ENCODE measurements at regions not wholly inside any gene's neighbourhood (a gene's known extent, or its start where the extent isn't known, plus 50 kb on each side); places are given as distances from the start of the nearest gene placed in this dataset.

- Histone ChIP-seq H3K27me3 (ENCODE audit: insufficient read depth, low read depth, low read length) (no peaks in the 10 kb centered on the region), H3K27ac (ENCODE audit: low read length) (no peak overlapping the region), H3K9me3 (ENCODE audit: low read length) (no peaks in the 10 kb centered on the region), H3K9ac (ENCODE audit: low read length) (no peak overlapping the region), H3K36me3 (ENCODE audit: insufficient read depth, low read length) (no peaks in the 10 kb centered on the region), H3K4me2 (ENCODE audit: low read length) (no peak overlapping the region), H3F3A (ENCODE audit: insufficient read depth, low read length, poor library complexity, severe bottlenecking) (no peaks in the 10 kb centered on the region), H4K20me1 (ENCODE audit: insufficient read depth) (no peaks in the 10 kb centered on the region), H3K9me2 (ENCODE audit: insufficient read depth, low read length) (no peaks in the 10 kb centered on the region), H2AFZ (ENCODE audit: low read depth, low read length) (no peak overlapping the region), H3K4me3 (ENCODE audit: low read length) (no peak overlapping the region), H3K79me2 (replicated peaks; ENCODE audit: insufficient read depth, low read length) (no peaks in the 10 kb centered on the region)
- TF ChIP-seq EP300 (conservative IDR thresholded peaks at IDR 0.05; ENCODE audit: poor library complexity, severe bottlenecking) (no peak), SMC3 (conservative IDR thresholded peaks at IDR 0.05; ENCODE audit: poor library complexity) (no peak), MXI1 (conservative IDR thresholded peaks at IDR 0.05; ENCODE audit: poor library complexity, severe bottlenecking) (no peak), EZH2 (IDR thresholded peaks at IDR 0.05; ENCODE audit: borderline replicate concordance, insufficient read depth, low read length, poor library complexity, severe bottlenecking) (no peak), RAD21 (conservative IDR thresholded peaks at IDR 0.05) (no peak), POLR2AphosphoS5 (IDR thresholded peaks at IDR 0.05) (no peak), TAF1 (IDR thresholded peaks at IDR 0.05; ENCODE audit: low read depth) (no peak)
- TF ChIP-seq, protein P1, sequence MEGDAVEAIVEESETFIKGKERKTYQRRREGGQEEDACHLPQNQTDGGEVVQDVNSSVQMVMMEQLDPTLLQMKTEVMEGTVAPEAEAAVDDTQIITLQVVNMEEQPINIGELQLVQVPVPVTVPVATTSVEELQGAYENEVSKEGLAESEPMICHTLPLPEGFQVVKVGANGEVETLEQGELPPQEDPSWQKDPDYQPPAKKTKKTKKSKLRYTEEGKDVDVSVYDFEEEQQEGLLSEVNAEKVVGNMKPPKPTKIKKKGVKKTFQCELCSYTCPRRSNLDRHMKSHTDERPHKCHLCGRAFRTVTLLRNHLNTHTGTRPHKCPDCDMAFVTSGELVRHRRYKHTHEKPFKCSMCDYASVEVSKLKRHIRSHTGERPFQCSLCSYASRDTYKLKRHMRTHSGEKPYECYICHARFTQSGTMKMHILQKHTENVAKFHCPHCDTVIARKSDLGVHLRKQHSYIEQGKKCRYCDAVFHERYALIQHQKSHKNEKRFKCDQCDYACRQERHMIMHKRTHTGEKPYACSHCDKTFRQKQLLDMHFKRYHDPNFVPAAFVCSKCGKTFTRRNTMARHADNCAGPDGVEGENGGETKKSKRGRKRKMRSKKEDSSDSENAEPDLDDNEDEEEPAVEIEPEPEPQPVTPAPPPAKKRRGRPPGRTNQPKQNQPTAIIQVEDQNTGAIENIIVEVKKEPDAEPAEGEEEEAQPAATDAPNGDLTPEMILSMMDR (IDR thresholded peaks at IDR 0.05; ENCODE audit: poor library complexity, severe bottlenecking): no peak
- TF ChIP-seq, protein P2, sequence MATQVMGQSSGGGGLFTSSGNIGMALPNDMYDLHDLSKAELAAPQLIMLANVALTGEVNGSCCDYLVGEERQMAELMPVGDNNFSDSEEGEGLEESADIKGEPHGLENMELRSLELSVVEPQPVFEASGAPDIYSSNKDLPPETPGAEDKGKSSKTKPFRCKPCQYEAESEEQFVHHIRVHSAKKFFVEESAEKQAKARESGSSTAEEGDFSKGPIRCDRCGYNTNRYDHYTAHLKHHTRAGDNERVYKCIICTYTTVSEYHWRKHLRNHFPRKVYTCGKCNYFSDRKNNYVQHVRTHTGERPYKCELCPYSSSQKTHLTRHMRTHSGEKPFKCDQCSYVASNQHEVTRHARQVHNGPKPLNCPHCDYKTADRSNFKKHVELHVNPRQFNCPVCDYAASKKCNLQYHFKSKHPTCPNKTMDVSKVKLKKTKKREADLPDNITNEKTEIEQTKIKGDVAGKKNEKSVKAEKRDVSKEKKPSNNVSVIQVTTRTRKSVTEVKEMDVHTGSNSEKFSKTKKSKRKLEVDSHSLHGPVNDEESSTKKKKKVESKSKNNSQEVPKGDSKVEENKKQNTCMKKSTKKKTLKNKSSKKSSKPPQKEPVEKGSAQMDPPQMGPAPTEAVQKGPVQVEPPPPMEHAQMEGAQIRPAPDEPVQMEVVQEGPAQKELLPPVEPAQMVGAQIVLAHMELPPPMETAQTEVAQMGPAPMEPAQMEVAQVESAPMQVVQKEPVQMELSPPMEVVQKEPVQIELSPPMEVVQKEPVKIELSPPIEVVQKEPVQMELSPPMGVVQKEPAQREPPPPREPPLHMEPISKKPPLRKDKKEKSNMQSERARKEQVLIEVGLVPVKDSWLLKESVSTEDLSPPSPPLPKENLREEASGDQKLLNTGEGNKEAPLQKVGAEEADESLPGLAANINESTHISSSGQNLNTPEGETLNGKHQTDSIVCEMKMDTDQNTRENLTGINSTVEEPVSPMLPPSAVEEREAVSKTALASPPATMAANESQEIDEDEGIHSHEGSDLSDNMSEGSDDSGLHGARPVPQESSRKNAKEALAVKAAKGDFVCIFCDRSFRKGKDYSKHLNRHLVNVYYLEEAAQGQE (IDR thresholded peaks at IDR 0.05; ENCODE audit: borderline replicate concordance): no peak
Measured at GRCh38 chr10:21011433-21012018, 114.4 kb upstream of the NEBL start.

DNA sequence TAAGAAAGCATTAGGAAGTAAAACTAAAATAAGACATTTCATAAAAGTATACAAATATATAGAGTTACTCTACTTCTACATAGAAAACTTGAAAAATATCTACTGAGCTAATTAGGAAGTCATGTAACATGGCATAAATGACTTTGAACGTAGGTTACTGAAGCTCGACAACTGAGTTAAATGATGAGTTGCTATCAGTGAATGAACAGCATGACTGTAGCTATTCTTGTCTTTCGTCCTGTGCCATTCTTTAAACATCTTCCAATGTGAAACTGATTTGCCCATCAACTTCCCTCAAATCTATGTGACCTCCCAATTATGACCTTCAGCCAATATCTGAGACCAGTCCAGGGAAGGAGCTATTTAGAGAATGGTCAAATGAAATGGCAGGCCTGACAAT is 113.5 kb upstream of the NEBL start:
- TF ChIP-seq MXI1 (conservative IDR thresholded peaks at IDR 0.05; ENCODE audit: poor library complexity, severe bottlenecking) (no peak), SMC3 (conservative IDR thresholded peaks at IDR 0.05; ENCODE audit: poor library complexity) (no peak)
- TF ChIP-seq, protein P2 (IDR thresholded peaks at IDR 0.05; ENCODE audit: borderline replicate concordance): no peak
- no peaks in the 10 kb centered on the region for H3K9me3 ChIP-seq (ENCODE audit: low read length)
- H4K20me1 ChIP-seq (ENCODE audit: insufficient read depth): no peaks in the 10 kb centered on the region
- H3K9ac ChIP-seq (ENCODE audit: low read length): no peak overlapping the region
- H3K27ac ChIP-seq (ENCODE audit: low read length): no peak overlapping the region
- H3K4me3 ChIP-seq (ENCODE audit: low read length): no peak overlapping the region
- H3K4me2 ChIP-seq (ENCODE audit: low read length): no peak overlapping the region
- H2AFZ ChIP-seq (ENCODE audit: low read depth, low read length): no peak overlapping the region
- H3K79me2 ChIP-seq (replicated peaks; ENCODE audit: insufficient read depth, low read length): no peaks in the 10 kb centered on the region
- H3K9me2 ChIP-seq (ENCODE audit: insufficient read depth, low read length): no peaks in the 10 kb centered on the region
- no peaks in the 10 kb centered on the region for H3F3A ChIP-seq (ENCODE audit: insufficient read depth, low read length, poor library complexity, severe bottlenecking)
- H3K27me3 ChIP-seq (ENCODE audit: insufficient read depth, low read depth, low read length): no peaks in the 10 kb centered on the region
- H3K36me3 ChIP-seq (ENCODE audit: insufficient read depth, low read length): no peaks in the 10 kb centered on the region
